ENCODE measurements at regions not wholly inside any gene's neighbourhood (a gene's known extent, or its start where the extent isn't known, plus 50 kb on each side); places are given as distances from the start of the nearest gene placed in this dataset.

DNA sequence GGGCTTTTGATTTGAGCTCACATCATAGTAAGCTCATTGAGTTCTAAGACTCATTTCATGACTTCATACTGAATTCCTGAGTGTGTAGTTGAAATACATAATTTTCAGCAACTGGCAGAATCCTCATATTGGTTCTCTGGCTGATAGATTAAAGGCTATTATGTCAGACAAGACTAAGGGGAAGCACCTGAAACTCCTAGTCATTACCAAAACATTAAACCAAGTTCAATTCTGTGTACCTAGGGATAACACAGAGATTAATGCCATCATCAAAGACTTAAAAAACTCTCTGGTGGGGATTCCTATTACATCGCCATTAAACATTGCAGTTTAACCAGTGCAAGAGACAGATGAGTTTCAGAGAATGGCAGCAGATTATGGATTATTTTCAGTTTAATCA is 339.1 kb downstream of the PTPRC start:
- no peak overlapping the region for H3K18ac ChIP-seq (ENCODE audit: low read depth in 1 of 2, low read length in 2 of 2)
- H4K8ac ChIP-seq (ENCODE audit: low read length), result no peak overlapping the region
- no peaks in the 10 kb centered on the region for H3K27me3 ChIP-seq (ENCODE audit: control insufficient read depth in 1 of 2, insufficient read depth in 1 of 2, low read length in 2 of 2)
- H3K27ac ChIP-seq (ENCODE audit: low read length, poor library complexity, severe bottlenecking), result no peak overlapping the region
- H2AFZ ChIP-seq (ENCODE audit: low read depth, low read length), result no peak overlapping the region
- no peak overlapping the region for H4K91ac ChIP-seq (ENCODE audit: low read length)
- H3K4me1 ChIP-seq (ENCODE audit: control insufficient read depth, insufficient read depth, low read depth, low read length), result no peaks in the 10 kb centered on the region
- no peaks in the 10 kb centered on the region for H3K9me3 ChIP-seq (ENCODE audit: control insufficient read depth, low read length)
- no peak overlapping the region for H2BK5ac ChIP-seq (ENCODE audit: low read depth, low read length, poor library complexity, severe bottlenecking)
- no peak overlapping the region for H2AK5ac ChIP-seq (ENCODE audit: low read length, severe bottlenecking)
- no peak overlapping the region for H3K4me2 ChIP-seq (ENCODE audit: low read length, poor library complexity, severe bottlenecking)
- no peak overlapping the region for H2BK12ac ChIP-seq (ENCODE audit: low read length in 2 of 2)
- 100% methylated on average over 1 of the region's 1 CpG for WGBS
- no peak overlapping the region for H3K23ac ChIP-seq (ENCODE audit: low read length in 2 of 2)
- H2BK15ac ChIP-seq (ENCODE audit: low read depth, poor library complexity, severe bottlenecking), result no peak overlapping the region
- DNase-seq, result no peak
- H3K79me1 ChIP-seq (replicated peaks; ENCODE audit: low read length, poor library complexity, severe bottlenecking), result no peaks in the 10 kb centered on the region
- no peaks in the 10 kb centered on the region for H3K36me3 ChIP-seq (ENCODE audit: control insufficient read depth in 1 of 2, insufficient read depth in 2 of 2, low read depth in 1 of 2, low read length in 2 of 2)
- no peak overlapping the region for H2BK120ac ChIP-seq (ENCODE audit: low read depth, low read length)
- H3K4ac ChIP-seq (ENCODE audit: low read depth in 1 of 2, low read length in 2 of 2), result no peak overlapping the region
- H3K9ac ChIP-seq (ENCODE audit: low read length), result no peak overlapping the region
- H3K14ac ChIP-seq (ENCODE audit: low read length in 2 of 2), result no peak overlapping the region
- no peak overlapping the region for H3K4me3 ChIP-seq (ENCODE audit: insufficient read depth in 1 of 2, low read depth in 1 of 2, low read length in 2 of 2)

DNA sequence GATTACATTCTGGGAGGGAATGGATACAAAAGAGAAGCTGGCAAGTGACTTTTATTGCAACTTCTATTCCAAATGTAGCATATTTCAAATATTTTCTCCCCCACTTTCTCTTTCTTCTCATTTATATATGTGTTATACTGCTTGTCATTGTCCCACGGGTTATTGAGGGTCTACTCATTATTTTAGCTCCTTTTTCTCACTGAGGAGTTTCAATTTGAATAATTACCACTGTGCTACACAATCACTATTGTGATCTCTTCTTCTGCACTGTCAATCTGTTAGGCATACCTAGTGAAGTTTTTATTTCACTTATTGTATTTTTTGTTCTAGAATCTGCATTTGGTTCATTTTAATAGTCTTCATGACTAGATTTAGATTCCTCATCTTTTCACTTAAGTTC is 339.7 kb downstream of the PTPRC start:
- Histone ChIP-seq H3K27ac (ENCODE audit: low read length, poor library complexity, severe bottlenecking) (no peak overlapping the region), H3K9me3 (ENCODE audit: control insufficient read depth, low read length) (no peaks in the 10 kb centered on the region), H3K4me3 (ENCODE audit: insufficient read depth in 1 of 2, low read depth in 1 of 2, low read length in 2 of 2) (no peak overlapping the region), H3K14ac (ENCODE audit: low read length in 2 of 2) (no peak overlapping the region), H2BK5ac (ENCODE audit: low read depth, low read length, poor library complexity, severe bottlenecking) (no peak overlapping the region), H2BK120ac (ENCODE audit: low read depth, low read length) (no peak overlapping the region), H3K18ac (ENCODE audit: low read depth in 1 of 2, low read length in 2 of 2) (no peak overlapping the region), H4K8ac (ENCODE audit: low read length) (no peak overlapping the region), H3K4me1 (ENCODE audit: control insufficient read depth, insufficient read depth, low read depth, low read length) (no peaks in the 10 kb centered on the region), H3K23ac (ENCODE audit: low read length in 2 of 2) (no peak overlapping the region), H4K91ac (ENCODE audit: low read length) (no peak overlapping the region), H3K9ac (ENCODE audit: low read length) (no peak overlapping the region), H2BK15ac (ENCODE audit: low read depth, poor library complexity, severe bottlenecking) (no peak overlapping the region), H3K4me2 (ENCODE audit: low read length, poor library complexity, severe bottlenecking) (no peak overlapping the region), H3K4ac (ENCODE audit: low read depth in 1 of 2, low read length in 2 of 2) (no peak overlapping the region), H2BK12ac (ENCODE audit: low read length in 2 of 2) (no peak overlapping the region), H3K79me1 (replicated peaks; ENCODE audit: low read length, poor library complexity, severe bottlenecking) (no peaks in the 10 kb centered on the region), H3K36me3 (ENCODE audit: control insufficient read depth in 1 of 2, insufficient read depth in 2 of 2, low read depth in 1 of 2, low read length in 2 of 2) (no peaks in the 10 kb centered on the region), H3K27me3 (ENCODE audit: control insufficient read depth in 1 of 2, insufficient read depth in 1 of 2, low read length in 2 of 2) (no peaks in the 10 kb centered on the region), H2AK5ac (ENCODE audit: low read length, severe bottlenecking) (no peak overlapping the region), H2AFZ (ENCODE audit: low read depth, low read length) (no peak overlapping the region)
- 80% methylated on average over 1 of the region's 1 CpG for WGBS
- no peak for DNase-seq

DNA sequence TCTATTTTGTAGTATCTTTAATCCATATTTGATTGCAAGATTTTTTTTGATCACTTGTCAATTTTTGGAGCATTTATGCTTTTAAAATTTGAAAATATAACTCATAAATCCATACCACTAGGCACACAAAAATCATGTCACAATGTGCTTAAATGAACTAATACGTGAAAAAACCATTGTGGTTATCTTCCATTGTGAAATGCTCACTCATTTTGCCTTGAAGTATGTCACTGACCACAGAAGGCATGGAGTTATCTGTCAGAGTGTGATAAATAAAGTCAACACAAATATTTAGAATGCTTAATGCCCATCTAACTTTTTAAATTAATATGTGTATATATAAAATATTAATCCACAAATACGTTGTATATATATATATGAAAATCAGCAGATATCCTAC is 347.2 kb downstream of the PTPRC start:
- H3K4me1 ChIP-seq (ENCODE audit: control insufficient read depth, insufficient read depth, low read depth, low read length), result no peaks in the 10 kb centered on the region
- H3K4ac ChIP-seq (ENCODE audit: low read depth in 1 of 2, low read length in 2 of 2), result no peak overlapping the region
- 100% methylated on average over 1 of the region's 2 CpGs for WGBS

DNA sequence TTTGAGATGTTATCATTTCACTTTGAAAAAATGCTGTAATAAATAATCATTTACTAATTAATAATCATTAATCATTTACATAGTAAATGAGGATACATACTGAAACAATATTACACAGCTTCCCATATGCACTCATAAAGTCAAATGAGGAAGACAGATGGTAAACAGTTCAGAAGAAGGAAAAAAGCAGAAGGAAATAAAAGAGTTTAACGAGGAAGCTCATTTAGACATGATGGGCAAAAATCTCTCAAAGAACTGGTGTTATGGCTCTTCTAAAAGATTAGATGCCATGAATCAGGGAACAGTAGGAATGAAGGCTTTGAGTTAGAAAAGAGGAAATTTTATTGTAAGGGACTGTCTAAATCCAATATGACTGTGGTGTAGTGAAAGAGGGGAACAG is 347.6 kb downstream of the PTPRC start:
- 94% methylated on average over 1 of the region's 1 CpG for WGBS
- no peaks in the 10 kb centered on the region for H3K27me3 ChIP-seq (ENCODE audit: control insufficient read depth in 1 of 2, insufficient read depth in 1 of 2, low read length in 2 of 2)

More for the DNA sequence above, 347.2 kb downstream of the PTPRC start:
- peak; percentile 6 for DNase-seq
- Histone ChIP-seq H2AFZ (ENCODE audit: low read depth, low read length) (no peak overlapping the region), H3K18ac (ENCODE audit: low read depth in 1 of 2, low read length in 2 of 2) (no peak overlapping the region), H3K14ac (ENCODE audit: low read length in 2 of 2) (no peak overlapping the region), H3K36me3 (ENCODE audit: control insufficient read depth in 1 of 2, insufficient read depth in 2 of 2, low read depth in 1 of 2, low read length in 2 of 2) (no peaks in the 10 kb centered on the region), H3K4me2 (ENCODE audit: low read length, poor library complexity, severe bottlenecking) (no peak overlapping the region), H3K27me3 (ENCODE audit: control insufficient read depth in 1 of 2, insufficient read depth in 1 of 2, low read length in 2 of 2) (no peaks in the 10 kb centered on the region), H4K91ac (ENCODE audit: low read length) (no peak overlapping the region), H2BK15ac (ENCODE audit: low read depth, poor library complexity, severe bottlenecking) (no peak overlapping the region), H2BK5ac (ENCODE audit: low read depth, low read length, poor library complexity, severe bottlenecking) (no peak overlapping the region), H2BK12ac (ENCODE audit: low read length in 2 of 2) (no peak overlapping the region), H2AK5ac (ENCODE audit: low read length, severe bottlenecking) (no peak overlapping the region), H3K79me1 (replicated peaks; ENCODE audit: low read length, poor library complexity, severe bottlenecking) (no peaks in the 10 kb centered on the region), H2BK120ac (ENCODE audit: low read depth, low read length) (no peak overlapping the region), H3K4me3 (ENCODE audit: insufficient read depth in 1 of 2, low read depth in 1 of 2, low read length in 2 of 2) (no peak overlapping the region), H3K9me3 (ENCODE audit: control insufficient read depth, low read length) (no peaks in the 10 kb centered on the region), H3K9ac (ENCODE audit: low read length) (no peak overlapping the region), H3K27ac (ENCODE audit: low read length, poor library complexity, severe bottlenecking) (no peak overlapping the region), H4K8ac (ENCODE audit: low read length) (no peak overlapping the region), H3K23ac (ENCODE audit: low read length in 2 of 2) (no peak overlapping the region)

More for the DNA sequence above, 347.6 kb downstream of the PTPRC start:
- Histone ChIP-seq H2BK5ac (ENCODE audit: low read depth, low read length, poor library complexity, severe bottlenecking) (no peak overlapping the region), H4K91ac (ENCODE audit: low read length) (no peak overlapping the region), H3K23ac (ENCODE audit: low read length in 2 of 2) (no peak overlapping the region), H3K18ac (ENCODE audit: low read depth in 1 of 2, low read length in 2 of 2) (no peak overlapping the region), H3K4ac (ENCODE audit: low read depth in 1 of 2, low read length in 2 of 2) (no peak overlapping the region), H2BK120ac (ENCODE audit: low read depth, low read length) (no peak overlapping the region), H2AK5ac (ENCODE audit: low read length, severe bottlenecking) (no peak overlapping the region), H4K8ac (ENCODE audit: low read length) (no peak overlapping the region), H3K79me1 (replicated peaks; ENCODE audit: low read length, poor library complexity, severe bottlenecking) (no peaks in the 10 kb centered on the region), H3K4me2 (ENCODE audit: low read length, poor library complexity, severe bottlenecking) (no peak overlapping the region), H3K4me1 (ENCODE audit: control insufficient read depth, insufficient read depth, low read depth, low read length) (no peaks in the 10 kb centered on the region), H3K36me3 (ENCODE audit: control insufficient read depth in 1 of 2, insufficient read depth in 2 of 2, low read depth in 1 of 2, low read length in 2 of 2) (no peaks in the 10 kb centered on the region), H2AFZ (ENCODE audit: low read depth, low read length) (no peak overlapping the region), H3K9ac (ENCODE audit: low read length) (no peak overlapping the region), H3K14ac (ENCODE audit: low read length in 2 of 2) (no peak overlapping the region), H2BK12ac (ENCODE audit: low read length in 2 of 2) (no peak overlapping the region), H3K9me3 (ENCODE audit: control insufficient read depth, low read length) (no peaks in the 10 kb centered on the region), H3K27ac (ENCODE audit: low read length, poor library complexity, severe bottlenecking) (no peak overlapping the region), H3K4me3 (ENCODE audit: insufficient read depth in 1 of 2, low read depth in 1 of 2, low read length in 2 of 2) (no peak overlapping the region), H2BK15ac (ENCODE audit: low read depth, poor library complexity, severe bottlenecking) (no peak overlapping the region)
- DNase-seq, result no peak

Measured in mesenchymal stem cell (in vitro differentiated cells and primary cell).